OCI-LY3 (cell line): ENCODE measurements at regions not wholly inside any gene's neighbourhood (a gene's known extent, or its start where the extent isn't known, plus 50 kb on each side); places are given as distances from the start of the nearest gene placed in this dataset.
A peak's percentile ranks its signal among the peaks of the same experiment; 100 is the strongest.
"Not testable (repeated sequence)": the region's sequence is repeated elsewhere in the genome, so short reads cannot be mapped to it uniquely, and the experiment has no call there.

Source experiments
- H2AFZ ChIP-seq: fragments of 200-600, 300-600 bp; shearing (Covaris generic); 2 replicates; pipeline ENCODE4 v1.6.0; 2014; ENCODE audit warnings: antibody characterized with exemption, low read depth, low read length
- H3K27ac ChIP-seq: fragments of 200-600, 300-600 bp; sonication (generic); 2 replicates; pipeline ENCODE4 v1.5.1; 2014; ENCODE audit warnings: mild to moderate bottlenecking, low read length, moderate library complexity, mixed read lengths
- H3K27me3 ChIP-seq: fragments of 200-600, 300-600 bp; sonication (generic); 2 replicates; pipeline ENCODE4 v1.6.1; 2014; ENCODE audit warnings: low read depth, low read length, mixed read lengths
- H3K36me3 ChIP-seq: fragments of 200-600, 300-600 bp; sonication (generic); replicated peaks from 2 replicates; pipeline ENCODE3; 2014; ENCODE audit warnings: low read depth, low read length, mixed read lengths
- H3K4me1 ChIP-seq: fragments of 300-600, 200-600 bp; sonication (generic); 2 replicates; pipeline ENCODE4 v1.6.1; 2014; ENCODE audit warnings: low read length, mixed read lengths
- H3K4me2 ChIP-seq: fragments of 200-600, 300-600 bp; sonication (generic); 2 replicates; pipeline ENCODE4 v1.6.1; 2014; ENCODE audit warnings: low read length, mixed read lengths
- H3K4me3 ChIP-seq: fragments of 300-600, 200-600 bp; sonication (generic); 2 replicates; pipeline ENCODE4 v1.5.1; 2014; ENCODE audit warnings: antibody characterized with exemption, mild to moderate bottlenecking, low read length, moderate library complexity
- H3K79me2 ChIP-seq: fragments of 300-600, 200-600 bp; shearing (Covaris generic); 2 replicates; pipeline ENCODE4 v1.6.1; 2014; ENCODE audit warnings: mild to moderate bottlenecking, low read length, mixed read lengths
- H3K9ac ChIP-seq: fragments of 300-600, 200-600 bp; shearing (Covaris generic); 2 replicates; pipeline ENCODE4 v1.6.0; 2014; ENCODE audit warnings: mild to moderate bottlenecking, low read length, moderate library complexity
- H3K9me3 ChIP-seq: fragments of 200-600, 300-600 bp; shearing (Covaris generic); 2 replicates; pipeline ENCODE4 v1.6.1; 2014; ENCODE audit warnings: low read length, mixed read lengths; ENCODE audit not compliant: insufficient read depth
- H4K20me1 ChIP-seq: fragments of 200-600, 300-600 bp; sonication (generic); 2 replicates; pipeline ENCODE4 v1.6.1; 2016; ENCODE audit warnings: low read length, mixed read lengths; ENCODE audit not compliant: insufficient read depth
- CTCF ChIP-seq: fragments of 200-600, 300-600 bp; sonication (generic); IDR thresholded peaks from 2 replicates; pipeline ENCODE4 v1.5.1; 2014; ENCODE audit warnings: antibody characterized with exemption, low read length, low read depth
- EZH2phosphoT487 ChIP-seq: fragments of 200-600 bp; shearing (Covaris generic); IDR thresholded peaks from 2 replicates; pipeline ENCODE4 v1.6.1; 2018; ENCODE audit warnings: antibody characterized with exemption, mixed run types, low read depth

GRCh38 chr6:2598867-2599266 is 151.9 kb downstream of the MYLK4 start:
- no peaks in the 10 kb centered on the region for H3K79me2 ChIP-seq
- TF ChIP-seq CTCF, result no peak
- no peak for TF ChIP-seq EZH2phosphoT487

GRCh38 chr6:2597991-2598390 is 152.7 kb downstream of the MYLK4 start:
- Histone ChIP-seq H3K27me3 (no peaks in the 10 kb centered on the region), H2AFZ (no peak overlapping the region), H3K4me2 (no peak overlapping the region), H4K20me1 (no peaks in the 10 kb centered on the region), H3K4me3 (no peak overlapping the region), H3K9ac (no peak overlapping the region), H3K4me1 (no peaks in the 10 kb centered on the region), H3K79me2 (no peaks in the 10 kb centered on the region), H3K36me3 (no peaks in the 10 kb centered on the region), H3K9me3 (no peaks in the 10 kb centered on the region), H3K27ac (no peak overlapping the region)
- TF ChIP-seq CTCF (no peak), EZH2phosphoT487 (no peak)

More at GRCh38 chr6:2598867-2599266, 151.9 kb downstream of the MYLK4 start:
- H4K20me1 ChIP-seq, result no peaks in the 10 kb centered on the region
- H2AFZ ChIP-seq, result no peak overlapping the region
- no peaks in the 10 kb centered on the region for H3K9me3 ChIP-seq
- no peak overlapping the region for H3K4me2 ChIP-seq
- no peak overlapping the region for H3K4me3 ChIP-seq
- no peak overlapping the region for H3K9ac ChIP-seq
- no peaks in the 10 kb centered on the region for H3K36me3 ChIP-seq
- H3K27me3 ChIP-seq, result no peaks in the 10 kb centered on the region
- H3K27ac ChIP-seq, result no peak overlapping the region
- no peaks in the 10 kb centered on the region for H3K4me1 ChIP-seq

- not testable (repeated sequence) for H3K4me2 ChIP-seq, H3K9me3 ChIP-seq, H3K79me2 ChIP-seq, H3K4me1 ChIP-seq, H3K4me3 ChIP-seq, H3K9ac ChIP-seq, H4K20me1 ChIP-seq, H3K27me3 ChIP-seq, H3K36me3 ChIP-seq, H3K27ac ChIP-seq, H2AFZ ChIP-seq
Measured at GRCh38 chr6:2597457-2597856, 153.3 kb downstream of the MYLK4 start.

- H3K27me3 ChIP-seq, result no peaks in the 10 kb centered on the region
- H3K9ac ChIP-seq, result no peak overlapping the region
- H3K4me1 ChIP-seq, result no peaks in the 10 kb centered on the region
- no peaks in the 10 kb centered on the region for H4K20me1 ChIP-seq
- H2AFZ ChIP-seq, result no peak overlapping the region
- no peak overlapping the region for H3K4me3 ChIP-seq
- H3K27ac ChIP-seq, result no peak overlapping the region
- TF ChIP-seq EZH2phosphoT487 (no peak), CTCF (peak; percentile 43)
- H3K9me3 ChIP-seq, result no peaks in the 10 kb centered on the region
- no peaks in the 10 kb centered on the region for H3K79me2 ChIP-seq
- H3K4me2 ChIP-seq, result no peak overlapping the region
- no peaks in the 10 kb centered on the region for H3K36me3 ChIP-seq
Measured at GRCh38 chr6:2596222-2596621, 154.5 kb downstream of the MYLK4 start.

GRCh38 chr6:2594868-2595267 is 155.9 kb downstream of the MYLK4 start:
- Histone ChIP-seq H3K79me2 (no peaks in the 10 kb centered on the region), H3K4me1 (no peaks in the 10 kb centered on the region), H3K9me3 (no peaks in the 10 kb centered on the region), H3K4me3 (no peak overlapping the region), H4K20me1 (no peaks in the 10 kb centered on the region), H3K4me2 (no peak overlapping the region), H3K27me3 (no peaks in the 10 kb centered on the region), H3K27ac (no peak overlapping the region), H3K36me3 (no peaks in the 10 kb centered on the region), H2AFZ (no peak overlapping the region), H3K9ac (no peak overlapping the region)
- TF ChIP-seq CTCF, result no peak
- no peak for TF ChIP-seq EZH2phosphoT487
